LNCaP clone FGC (cell line): ENCODE measurements at regions not wholly inside any gene's neighbourhood (a gene's known extent, or its start where the extent isn't known, plus 50 kb on each side); places are given as distances from the start of the nearest gene placed in this dataset.

Experiments used
- DNase-seq: peaks from one replicate; pipeline ENCODE4 v3.0.0-alpha.2; 2011; ENCODE audit warnings: low read depth
- H3K4me3 ChIP-seq: 2 replicates; pipeline ENCODE4 v1.5.1; 2011; ENCODE audit warnings: mild to moderate bottlenecking, low read depth, low read length, control low read depth
- CTCF ChIP-seq: IDR thresholded peaks from 2 replicates; pipeline ENCODE4 v1.5.1; 2012; ENCODE audit warnings: mild to moderate bottlenecking; ENCODE audit not compliant: control insufficient read depth, insufficient read depth; ENCODE audit errors: extremely low read depth

GRCh38 chr18:26729008-26729407, 136.5 kb downstream of the AQP4 start:
- no peak for DNase-seq
- no peak for TF ChIP-seq CTCF
- H3K4me3 ChIP-seq: no peak overlapping the region

- no peak for DNase-seq
- no peak overlapping the region for H3K4me3 ChIP-seq
- no peak for TF ChIP-seq CTCF
These were observed 141.5 kb downstream of the AQP4 start for GRCh38 chr18:26723981-26724380.

- no peak for TF ChIP-seq CTCF
- no peak for DNase-seq
- no peak overlapping the region for H3K4me3 ChIP-seq
These were observed 143.0 kb downstream of the AQP4 start for GRCh38 chr18:26722565-26722931.

GRCh38 chr18:26721854-26722564, 143.5 kb downstream of the AQP4 start:
- H3K4me3 ChIP-seq: no peak overlapping the region
- TF ChIP-seq CTCF: no peak
- DNase-seq: no peak

- no peak for TF ChIP-seq CTCF
- DNase-seq: peak; percentile 37
- no peak overlapping the region for H3K4me3 ChIP-seq
These were observed 145.6 kb downstream of the AQP4 start for GRCh38 chr18:26719896-26720295.

GRCh38 chr18:26717123-26717719, 148.3 kb downstream of the AQP4 start:
- DNase-seq: no peak
- H3K4me3 ChIP-seq: no peak overlapping the region
- no peak for TF ChIP-seq CTCF

- H3K4me3 ChIP-seq: no peak overlapping the region
- no peak for TF ChIP-seq CTCF
- DNase-seq: no peak
These were observed 150.8 kb downstream of the AQP4 start for GRCh38 chr18:26714739-26715138.
